ENCODE measurements at regions not wholly inside any gene's neighbourhood (a gene's known extent, or its start where the extent isn't known, plus 50 kb on each side); places are given as distances from the start of the nearest gene placed in this dataset.

DNA sequence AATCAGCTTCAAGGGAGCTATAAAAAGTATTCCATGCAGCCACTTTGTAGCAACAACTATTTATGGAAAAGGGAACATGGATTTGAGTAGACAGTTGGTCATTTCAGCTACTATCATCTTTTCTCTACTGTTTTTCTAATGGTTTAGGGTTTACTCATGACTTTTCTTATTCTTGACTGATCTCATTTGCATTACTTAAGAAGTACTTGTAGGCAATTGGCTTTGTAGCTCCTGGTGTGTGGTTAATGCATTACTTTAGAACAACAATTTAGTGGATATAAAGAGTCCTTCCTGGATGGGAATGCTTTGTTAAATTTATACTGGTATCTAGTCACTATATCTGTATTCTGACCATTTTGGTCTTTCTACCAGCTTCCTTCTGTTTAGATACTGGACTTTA, 59.8 kb upstream of the NTRK2 start:
- H3K27me3 ChIP-seq, result no peaks in the 10 kb centered on the region
- H3K4me1 ChIP-seq (ENCODE audit: control insufficient read depth in 1 of 2, insufficient read depth in 1 of 2, low read depth in 1 of 2, low read length in 1 of 2), result no peaks in the 10 kb centered on the region
- no peaks in the 10 kb centered on the region for H3K9me3 ChIP-seq
- TF ChIP-seq CTCF (IDR thresholded peaks at IDR 0.05), result no peak
- no peak overlapping the region for H3K4me3 ChIP-seq (ENCODE audit: low read depth in 1 of 2, low read length in 1 of 2)
- H3K27ac ChIP-seq, result no peak overlapping the region
- H3K36me3 ChIP-seq, result no peaks in the 10 kb centered on the region

- Histone ChIP-seq H3K4me3 (ENCODE audit: low read depth in 1 of 2, low read length in 1 of 2) (no peak overlapping the region), H3K9me3 (no peaks in the 10 kb centered on the region), H3K36me3 (no peaks in the 10 kb centered on the region), H3K27me3 (no peaks in the 10 kb centered on the region), H3K4me1 (ENCODE audit: control insufficient read depth in 1 of 2, insufficient read depth in 1 of 2, low read depth in 1 of 2, low read length in 1 of 2) (no peaks in the 10 kb centered on the region), H3K27ac (no peak overlapping the region)
- TF ChIP-seq CTCF (IDR thresholded peaks at IDR 0.05), result no peak
Observed at GRCh38 chr9:84613431-84613830, 56.1 kb upstream of the NTRK2 start.

DNA sequence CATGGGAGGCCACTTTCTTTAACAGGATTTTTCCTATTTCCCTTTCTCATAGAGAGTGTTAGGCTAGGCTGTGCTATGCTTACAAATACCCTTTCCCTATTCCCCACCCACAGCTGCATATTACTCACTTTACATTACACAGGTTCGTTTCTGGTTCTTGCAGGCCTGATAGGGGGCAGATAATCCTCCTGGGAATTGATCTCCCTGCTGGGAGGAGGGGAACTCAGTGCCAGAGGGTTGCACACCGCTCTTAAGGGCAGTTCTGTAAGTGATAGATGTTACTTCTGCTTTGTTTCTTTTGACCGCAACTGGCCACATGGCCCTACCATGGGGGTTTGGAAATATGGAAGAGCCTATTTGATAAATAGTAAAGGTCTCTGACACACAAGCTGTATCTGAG, 54.0 kb upstream of the NTRK2 start:
- no peak for TF ChIP-seq CTCF (IDR thresholded peaks at IDR 0.05)
- H3K4me3 ChIP-seq (ENCODE audit: low read depth in 1 of 2, low read length in 1 of 2), result no peak overlapping the region
- no peak overlapping the region for H3K27ac ChIP-seq
- no peaks in the 10 kb centered on the region for H3K27me3 ChIP-seq
- H3K4me1 ChIP-seq (ENCODE audit: control insufficient read depth in 1 of 2, insufficient read depth in 1 of 2, low read depth in 1 of 2, low read length in 1 of 2), result no peaks in the 10 kb centered on the region
- H3K9me3 ChIP-seq, result no peaks in the 10 kb centered on the region
- H3K36me3 ChIP-seq, result no peaks in the 10 kb centered on the region

DNA sequence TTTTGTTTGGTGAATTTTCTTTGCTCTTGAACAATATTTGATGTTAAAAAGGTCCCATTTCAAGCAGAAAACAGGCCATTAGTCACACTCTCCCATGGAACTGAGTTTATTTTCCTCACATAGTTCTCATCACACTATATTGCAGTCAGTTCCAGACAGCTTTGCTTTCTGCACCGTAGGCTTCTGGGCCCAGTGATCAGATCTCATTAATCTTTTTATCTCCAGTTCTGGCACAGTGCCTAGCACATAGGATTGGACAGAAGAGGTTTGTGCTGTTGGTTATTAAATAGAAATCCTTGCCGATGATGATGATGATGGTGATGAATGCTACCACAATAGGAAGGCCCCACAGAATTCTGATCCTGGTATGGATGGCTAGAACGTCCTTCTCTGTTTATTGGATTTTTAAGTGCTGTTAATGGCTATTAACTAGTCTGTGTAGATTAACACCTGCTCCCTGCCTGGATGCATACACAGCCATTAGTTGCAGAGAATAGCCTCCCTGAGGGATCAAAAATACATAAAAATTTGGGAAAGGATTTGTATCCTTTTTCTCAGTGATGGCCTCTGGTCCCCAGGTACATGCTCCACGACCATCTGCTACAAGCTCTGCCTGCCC, 52.0 kb upstream of the NTRK2 start:
- TF ChIP-seq CTCF (IDR thresholded peaks at IDR 0.05), result no peak
- H3K4me1 ChIP-seq (ENCODE audit: control insufficient read depth in 1 of 2, insufficient read depth in 1 of 2, low read depth in 1 of 2, low read length in 1 of 2), result no peaks in the 10 kb centered on the region
- no peak overlapping the region for H3K27ac ChIP-seq
- H3K27me3 ChIP-seq, result no peaks in the 10 kb centered on the region
- no peaks in the 10 kb centered on the region for H3K36me3 ChIP-seq
- H3K9me3 ChIP-seq, result no peaks in the 10 kb centered on the region
- H3K4me3 ChIP-seq (ENCODE audit: low read depth in 1 of 2, low read length in 1 of 2), result no peak overlapping the region

Data from neutrophil (primary cell).